HUES64 (cell line): ENCODE measurements at regions not wholly inside any gene's neighbourhood (a gene's known extent, or its start where the extent isn't known, plus 50 kb on each side); places are given as distances from the start of the nearest gene placed in this dataset.

ENCODE experiments used
- H3K27ac ChIP-seq: 2 replicates; pipeline ENCODE4 v1.7.0; 2013; ENCODE audit warnings: low read depth, low read length, inconsistent platforms
- H3K27me3 ChIP-seq: 2 replicates; pipeline ENCODE4 v1.6.1; 2013; ENCODE audit warnings: mild to moderate bottlenecking, low read length; ENCODE audit not compliant: insufficient read depth
- H3K36me3 ChIP-seq: 2 replicates; pipeline ENCODE4 v1.6.1; 2013; ENCODE audit warnings: mild to moderate bottlenecking, low read length; ENCODE audit not compliant: insufficient read depth
- H3K4me1 ChIP-seq: 2 replicates; pipeline ENCODE4 v1.6.1; 2013; ENCODE audit warnings: mild to moderate bottlenecking, low read length, moderate library complexity; ENCODE audit not compliant: insufficient read depth
- H3K4me3 ChIP-seq: 2 replicates; pipeline ENCODE4 v1.5.1; 2013; ENCODE audit warnings: mild to moderate bottlenecking, low read length, moderate library complexity
- H3K9ac ChIP-seq: 2 replicates; pipeline ENCODE4 v1.6.1; 2013; ENCODE audit warnings: mild to moderate bottlenecking, low read depth, low read length
- H3K9me3 ChIP-seq: 2 replicates; pipeline ENCODE4 v1.6.1; 2013; ENCODE audit warnings: low read depth, low read length; ENCODE audit not compliant: insufficient read depth
- WGBS: fragments of 150-250, 120-280 bp; methylation state at CpG from one replicate; pipeline ENCODE4 v1.1.7; 2013; ENCODE audit warnings: missing lambda C conversion rate; 5-methylcytosine and 5-hydroxymethylcytosine counted together

DNA sequence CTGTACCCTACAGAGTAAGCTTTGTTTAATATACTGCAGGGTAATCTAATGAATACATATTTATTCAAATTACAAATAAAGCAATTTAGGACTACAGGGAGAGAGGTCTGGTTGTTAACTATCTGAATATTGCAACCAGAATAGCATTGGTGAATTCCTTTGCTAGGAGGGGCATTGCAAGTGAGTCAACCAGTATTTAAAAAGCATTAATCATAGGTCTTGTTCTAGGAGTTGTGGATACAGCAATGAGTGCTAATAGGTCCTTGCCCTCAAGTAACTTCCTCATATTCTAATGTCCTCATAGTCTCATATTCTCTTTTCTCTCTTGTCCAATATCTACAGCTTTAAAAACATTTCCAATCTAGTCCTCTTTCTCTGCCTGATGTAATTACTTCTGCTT lies 531.4 kb downstream of the CDH11 start:
- Histone ChIP-seq H3K36me3 (no peaks in the 10 kb centered on the region), H3K9ac (no peak overlapping the region), H3K27me3 (no peaks in the 10 kb centered on the region), H3K4me1 (peaks cover 5% of the 10 kb centered on the region; the same call in 1 of the 2 replicates), H3K27ac (no peak overlapping the region), H3K4me3 (no peak overlapping the region), H3K9me3 (peaks cover 9% of the 10 kb centered on the region)

GRCh38 chr16:64589836-64590235 lies 532.0 kb downstream of the CDH11 start:
- H3K27me3 ChIP-seq = no peaks in the 10 kb centered on the region
- H3K4me1 ChIP-seq = peaks cover 5% of the 10 kb centered on the region; the same call in 1 of the 2 replicates
- H3K9ac ChIP-seq = no peak overlapping the region
- H3K4me3 ChIP-seq = no peak overlapping the region
- peaks cover 9% of the 10 kb centered on the region for H3K9me3 ChIP-seq
- no peak overlapping the region for H3K27ac ChIP-seq
- WGBS = 99% methylated on average over 5 of the region's 5 CpGs
- no peaks in the 10 kb centered on the region for H3K36me3 ChIP-seq

DNA sequence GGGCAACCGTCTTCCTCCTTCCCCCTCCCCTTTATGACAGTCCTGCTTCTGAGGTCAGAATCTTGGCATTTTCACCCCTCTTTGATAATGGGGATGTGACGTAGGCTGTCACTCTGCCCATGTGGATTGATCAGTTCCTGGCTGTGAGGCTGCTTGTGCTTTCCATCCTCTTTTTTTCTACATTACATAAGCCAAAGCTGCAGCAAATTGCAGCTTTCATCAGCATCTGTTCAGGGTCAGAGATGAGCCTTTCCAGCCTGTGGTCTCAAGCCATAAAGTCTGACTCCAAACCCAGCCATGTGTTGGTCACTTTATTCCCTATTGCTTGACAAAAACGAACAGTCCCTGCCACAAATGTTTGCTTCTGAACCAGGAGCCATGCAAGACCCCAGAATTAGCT lies 535.1 kb downstream of the CDH11 start:
- peaks cover 5% of the 10 kb centered on the region; the same call in 1 of the 2 replicates for H3K4me1 ChIP-seq
- no peak overlapping the region for H3K4me3 ChIP-seq
- no peak overlapping the region for H3K27ac ChIP-seq
- peaks cover 9% of the 10 kb centered on the region for H3K9me3 ChIP-seq
- H3K9ac ChIP-seq = no peak overlapping the region
- 61% methylated on average over 3 of the region's 3 CpGs for WGBS
- no peaks in the 10 kb centered on the region for H3K27me3 ChIP-seq
- no peaks in the 10 kb centered on the region for H3K36me3 ChIP-seq

DNA sequence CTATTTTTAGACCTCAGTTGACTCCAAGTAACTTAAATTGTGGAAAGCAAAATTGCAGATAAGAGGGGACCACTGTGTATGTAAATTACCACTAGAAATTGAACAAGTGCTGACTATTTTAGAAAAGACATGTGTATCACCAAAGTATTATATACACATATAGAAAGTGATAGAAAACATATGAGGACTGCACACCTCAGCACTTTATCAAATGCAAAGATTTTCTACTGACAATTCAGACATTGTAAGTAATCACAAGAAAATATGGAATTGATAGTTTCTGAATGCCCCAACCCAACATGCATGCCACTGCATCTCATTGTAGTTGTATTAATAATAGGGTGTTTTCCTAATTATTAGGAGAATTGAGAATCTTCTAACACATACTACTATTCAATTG lies 536.5 kb downstream of the CDH11 start:
- Histone ChIP-seq H3K27me3 (no peaks in the 10 kb centered on the region), H3K36me3 (no peaks in the 10 kb centered on the region), H3K4me1 (peaks cover 6% of the 10 kb centered on the region; the same call in 1 of the 2 replicates), H3K27ac (no peak overlapping the region), H3K4me3 (no peak overlapping the region), H3K9ac (no peak overlapping the region), H3K9me3 (no peaks in the 10 kb centered on the region)

GRCh38 chr16:64580558-64580957 lies 541.3 kb downstream of the CDH11 start:
- Histone ChIP-seq H3K27me3 (no peaks in the 10 kb centered on the region), H3K4me1 (peaks cover 4% of the 10 kb centered on the region; the same call in 1 of the 2 replicates), H3K27ac (no peak overlapping the region), H3K4me3 (no peak overlapping the region), H3K9ac (no peak overlapping the region), H3K36me3 (no peaks in the 10 kb centered on the region), H3K9me3 (no peaks in the 10 kb centered on the region)
- 81% methylated on average over 7 of the region's 7 CpGs for WGBS

DNA sequence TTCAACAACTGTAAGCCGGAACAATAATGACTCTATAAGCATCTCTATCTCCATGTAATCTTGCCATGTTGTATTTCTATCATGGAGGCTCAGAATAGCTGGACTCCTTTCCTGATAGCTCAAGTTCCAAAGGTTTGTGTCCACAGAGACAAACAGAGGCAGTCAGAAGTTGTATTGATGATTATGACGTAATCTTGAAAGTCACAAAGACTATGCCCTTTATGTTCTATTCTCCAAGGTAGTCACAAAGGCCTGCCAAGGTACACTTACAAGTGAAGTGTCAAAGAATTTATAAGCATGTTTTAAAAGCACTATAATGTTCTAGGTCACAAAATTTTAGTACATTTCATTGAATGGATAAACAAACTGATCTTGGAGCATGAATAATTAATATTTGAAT lies 542.2 kb downstream of the CDH11 start:
- Histone ChIP-seq H3K9ac (no peak overlapping the region), H3K4me3 (no peak overlapping the region), H3K9me3 (no peaks in the 10 kb centered on the region), H3K27ac (no peak overlapping the region), H3K36me3 (no peaks in the 10 kb centered on the region), H3K4me1 (peaks cover 4% of the 10 kb centered on the region; the same call in 1 of the 2 replicates), H3K27me3 (no peaks in the 10 kb centered on the region)
- WGBS = 94% methylated on average over 2 of the region's 2 CpGs

- Histone ChIP-seq H3K36me3 (no peaks in the 10 kb centered on the region), H3K27ac (no peak overlapping the region), H3K9me3 (0 out of 2 replicates have a peak, but pooled peaks cover 2% of the 10 kb centered on the region), H3K27me3 (no peaks in the 10 kb centered on the region), H3K4me1 (no peaks in the 10 kb centered on the region), H3K9ac (no peak overlapping the region), H3K4me3 (no peak overlapping the region)
- WGBS = 92% methylated on average over 2 of the region's 2 CpGs
These were observed 576.1 kb downstream of the CDH11 start for GRCh38 chr16:64545768-64546167.

- Histone ChIP-seq H3K4me1 (no peaks in the 10 kb centered on the region), H3K27me3 (no peaks in the 10 kb centered on the region), H3K9me3 (0 out of 2 replicates have a peak, but pooled peaks cover 2% of the 10 kb centered on the region), H3K27ac (no peak overlapping the region), H3K9ac (no peak overlapping the region), H3K36me3 (no peaks in the 10 kb centered on the region), H3K4me3 (no peak overlapping the region)
- 73% methylated on average over 1 of the region's 1 CpG for WGBS
These were observed 577.0 kb downstream of the CDH11 start for GRCh38 chr16:64544859-64545258.

- 0 out of 2 replicates have a peak, but pooled peaks cover 2% of the 10 kb centered on the region for H3K9me3 ChIP-seq
- no peaks in the 10 kb centered on the region for H3K36me3 ChIP-seq
- no peak overlapping the region for H3K27ac ChIP-seq
- no peak overlapping the region for H3K9ac ChIP-seq
- no peak overlapping the region for H3K4me3 ChIP-seq
- 94% methylated on average over 4 of the region's 4 CpGs for WGBS
- H3K4me1 ChIP-seq = no peaks in the 10 kb centered on the region
- no peaks in the 10 kb centered on the region for H3K27me3 ChIP-seq
These were observed 578.4 kb downstream of the CDH11 start for GRCh38 chr16:64543441-64543840.

GRCh38 chr16:64543031-64543430 lies 578.8 kb downstream of the CDH11 start:
- Histone ChIP-seq H3K27me3 (no peaks in the 10 kb centered on the region), H3K9me3 (0 out of 2 replicates have a peak, but pooled peaks cover 2% of the 10 kb centered on the region), H3K27ac (no peak overlapping the region), H3K4me3 (no peak overlapping the region), H3K36me3 (no peaks in the 10 kb centered on the region), H3K9ac (no peak overlapping the region), H3K4me1 (no peaks in the 10 kb centered on the region)
- 100% methylated on average over 1 of the region's 1 CpG for WGBS

- Histone ChIP-seq H3K9me3 (0 out of 2 replicates have a peak, but pooled peaks cover 2% of the 10 kb centered on the region), H3K27me3 (no peaks in the 10 kb centered on the region), H3K27ac (no peak overlapping the region), H3K4me3 (no peak overlapping the region), H3K9ac (no peak overlapping the region), H3K36me3 (no peaks in the 10 kb centered on the region), H3K4me1 (no peaks in the 10 kb centered on the region)
- 95% methylated on average over 2 of the region's 2 CpGs for WGBS
These were observed 579.7 kb downstream of the CDH11 start for GRCh38 chr16:64542152-64542551.

DNA sequence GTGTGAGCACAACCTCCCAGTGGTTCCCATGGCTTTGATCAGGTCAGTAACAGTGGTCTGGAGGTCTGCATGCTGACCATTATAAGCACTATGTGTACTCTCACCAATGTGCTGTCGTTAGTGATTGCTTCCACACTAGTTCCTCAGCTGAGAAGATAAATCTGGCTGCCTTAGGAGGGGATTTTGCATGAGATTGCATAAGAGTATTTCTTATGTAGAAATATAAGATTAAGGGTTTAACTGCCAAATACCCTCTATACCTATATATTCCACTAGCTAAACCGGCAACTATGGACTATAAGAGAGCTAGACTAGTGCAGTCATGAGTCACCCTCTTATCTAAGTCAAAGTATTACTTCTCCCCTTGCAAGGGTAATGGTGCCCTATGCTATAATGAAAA lies 580.2 kb downstream of the CDH11 start:
- Histone ChIP-seq H3K9me3 (0 out of 2 replicates have a peak, but pooled peaks cover 2% of the 10 kb centered on the region), H3K27ac (no peak overlapping the region), H3K4me1 (no peaks in the 10 kb centered on the region), H3K4me3 (no peak overlapping the region), H3K27me3 (no peaks in the 10 kb centered on the region), H3K36me3 (no peaks in the 10 kb centered on the region), H3K9ac (no peak overlapping the region)
- WGBS = 100% methylated on average over 2 of the region's 2 CpGs
